Fibroblast of lung (primary cell): ENCODE measurements at regions not wholly inside any gene's neighbourhood (a gene's known extent, or its start where the extent isn't known, plus 50 kb on each side); places are given as distances from the start of the nearest gene placed in this dataset.

Source experiments
- EZH2 ChIP-seq: IDR thresholded peaks from 2 replicates; pipeline ENCODE4 v1.5.1; 2012; ENCODE audit warnings: low read length, control low read depth, mild to moderate bottlenecking; ENCODE audit errors: missing control alignments
- TF ChIP-seq, protein P1 (sequence below), 2 donors: IDR thresholded peaks in 1 of 2; conservative IDR thresholded peaks in 1 of 2; 1 replicate in 1 of 2; 2 replicates in 1 of 2; pipeline ENCODE4 v1.5.1; 2011 to 2012; ENCODE audit warnings: low read length in 2 of 2, control low read depth in 1 of 2, inconsistent platforms in 1 of 2, low read depth in 1 of 2, mild to moderate bottlenecking in 1 of 2

DNA sequence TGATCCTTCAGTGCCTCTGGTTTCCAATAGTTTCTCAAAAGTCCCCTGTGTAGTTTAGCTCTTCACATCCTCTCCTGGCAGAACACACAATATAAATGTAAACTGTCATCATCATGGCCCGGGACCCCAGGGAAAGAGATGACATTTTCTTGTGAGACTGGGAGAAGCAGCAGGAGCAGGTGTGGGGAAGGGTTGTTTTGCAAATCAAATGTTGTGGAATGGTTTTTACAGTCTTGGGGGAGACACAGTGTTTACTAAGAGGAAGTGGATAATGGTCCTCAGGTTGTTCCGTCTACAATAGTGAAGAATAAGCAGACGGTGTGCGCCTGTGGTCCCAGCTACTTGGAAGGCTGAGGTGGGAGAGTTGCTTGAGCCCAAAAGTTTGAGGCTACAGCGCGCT is 159.1 kb downstream of the SEC23IP start:
- TF ChIP-seq, protein P1, sequence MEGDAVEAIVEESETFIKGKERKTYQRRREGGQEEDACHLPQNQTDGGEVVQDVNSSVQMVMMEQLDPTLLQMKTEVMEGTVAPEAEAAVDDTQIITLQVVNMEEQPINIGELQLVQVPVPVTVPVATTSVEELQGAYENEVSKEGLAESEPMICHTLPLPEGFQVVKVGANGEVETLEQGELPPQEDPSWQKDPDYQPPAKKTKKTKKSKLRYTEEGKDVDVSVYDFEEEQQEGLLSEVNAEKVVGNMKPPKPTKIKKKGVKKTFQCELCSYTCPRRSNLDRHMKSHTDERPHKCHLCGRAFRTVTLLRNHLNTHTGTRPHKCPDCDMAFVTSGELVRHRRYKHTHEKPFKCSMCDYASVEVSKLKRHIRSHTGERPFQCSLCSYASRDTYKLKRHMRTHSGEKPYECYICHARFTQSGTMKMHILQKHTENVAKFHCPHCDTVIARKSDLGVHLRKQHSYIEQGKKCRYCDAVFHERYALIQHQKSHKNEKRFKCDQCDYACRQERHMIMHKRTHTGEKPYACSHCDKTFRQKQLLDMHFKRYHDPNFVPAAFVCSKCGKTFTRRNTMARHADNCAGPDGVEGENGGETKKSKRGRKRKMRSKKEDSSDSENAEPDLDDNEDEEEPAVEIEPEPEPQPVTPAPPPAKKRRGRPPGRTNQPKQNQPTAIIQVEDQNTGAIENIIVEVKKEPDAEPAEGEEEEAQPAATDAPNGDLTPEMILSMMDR (conservative IDR thresholded peaks at IDR 0.05 in 1 of 2, IDR thresholded peaks at IDR 0.05 in 1 of 2; ENCODE audit: low read depth in 1 of 2, low read length in 2 of 2) = no peak
- no peak for TF ChIP-seq EZH2
